ENCODE measurements at regions not wholly inside any gene's neighbourhood (a gene's known extent, or its start where the extent isn't known, plus 50 kb on each side); places are given as distances from the start of the nearest gene placed in this dataset.
A peak's percentile ranks its signal among the peaks of the same experiment; 100 is the strongest.
"Not testable (repeated sequence)": the region's sequence is repeated elsewhere in the genome, so short reads cannot be mapped to it uniquely, and the experiment has no call there.

DNA sequence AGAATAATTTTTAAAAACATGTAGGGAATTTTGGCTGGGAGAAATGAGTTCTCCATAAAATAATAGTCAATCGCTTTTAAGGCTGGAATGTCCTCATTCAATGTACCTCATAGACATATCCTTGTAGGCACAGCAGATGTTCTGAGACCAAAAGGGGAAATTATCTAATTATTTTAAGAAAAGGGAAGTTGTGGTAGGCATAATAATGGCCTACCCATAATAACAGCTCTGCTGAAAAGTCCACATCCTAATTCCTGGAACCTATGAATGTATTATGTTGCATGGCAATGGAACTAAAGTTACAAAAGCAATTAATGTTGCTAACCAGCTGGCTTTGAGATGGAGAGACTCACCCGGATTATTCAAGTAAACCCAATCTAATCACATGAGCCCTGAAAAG is 216.1 kb downstream of the TRIM36 start:
- DNase-seq (ENCODE audit: low read depth): no peak

DNA sequence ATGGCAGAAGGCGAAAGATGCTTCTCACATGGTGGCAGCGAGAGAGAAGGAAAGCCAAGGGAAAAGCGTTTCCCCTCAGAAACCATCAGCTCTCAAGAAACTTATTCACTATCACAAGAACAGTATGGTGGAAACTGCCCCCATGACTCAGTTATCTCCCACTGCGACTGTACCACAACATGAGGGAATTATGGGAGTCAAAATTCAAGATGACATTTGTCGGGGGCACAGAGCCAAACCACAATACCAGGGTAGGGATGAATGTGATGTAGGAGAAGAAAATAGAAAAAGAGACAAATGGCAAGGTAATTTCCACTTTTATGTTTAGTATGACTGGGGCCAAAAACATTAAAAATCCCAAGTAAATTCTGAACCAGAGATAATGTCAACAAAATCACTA is 216.8 kb downstream of the TRIM36 start:
- DNase-seq (ENCODE audit: low read depth): no peak

DNA sequence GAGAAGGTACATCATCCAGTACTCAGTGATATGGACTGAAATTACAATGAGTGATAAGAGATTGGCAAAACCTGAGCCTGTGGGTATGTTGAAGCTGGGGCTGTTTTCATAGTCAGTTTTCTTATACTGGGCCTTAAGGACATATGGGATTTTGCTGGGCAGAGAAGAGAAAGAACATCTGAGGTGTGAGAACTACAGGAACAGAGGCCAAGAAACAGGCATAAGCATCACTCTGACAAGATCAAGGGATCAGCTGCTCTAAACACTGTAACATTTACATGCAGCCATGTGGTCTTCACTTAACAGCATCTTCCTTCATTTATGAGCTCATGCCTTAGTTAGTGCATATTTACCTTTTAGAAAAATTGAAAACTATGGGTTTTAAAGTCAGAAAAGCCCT is 220.0 kb downstream of the TRIM36 start:
- no peak for DNase-seq (ENCODE audit: low read depth)

DNA sequence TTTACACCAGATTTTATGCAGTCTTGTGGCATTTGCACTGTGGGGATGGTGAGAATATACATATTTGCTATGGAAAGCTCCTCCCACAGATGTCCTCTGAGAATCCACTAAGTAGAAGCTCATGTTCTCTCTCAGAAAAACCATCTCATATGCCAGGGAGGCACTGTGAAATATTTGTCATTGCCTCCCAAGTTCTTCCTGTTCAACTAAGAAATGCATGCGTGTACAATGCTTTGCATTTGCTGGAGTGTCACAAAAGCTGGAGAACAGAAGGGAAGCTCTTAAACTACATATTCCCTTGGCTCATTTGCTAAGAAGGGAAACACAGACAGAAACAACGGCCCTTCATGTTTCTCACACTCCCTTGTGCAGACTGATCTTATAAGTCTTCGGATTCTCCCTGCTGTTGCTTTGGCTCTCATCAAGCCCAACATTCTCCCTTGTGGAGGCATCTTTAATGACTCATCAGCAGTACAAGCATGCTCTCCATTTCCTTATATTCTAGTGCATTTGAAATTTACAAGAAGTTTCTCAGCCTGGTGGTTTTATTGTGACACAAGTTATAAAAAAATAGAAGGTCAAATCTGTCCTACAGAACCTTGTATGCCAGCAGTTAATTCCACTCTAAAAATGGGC is 220.6 kb downstream of the TRIM36 start:
- no peak for DNase-seq (ENCODE audit: low read depth)

DNA sequence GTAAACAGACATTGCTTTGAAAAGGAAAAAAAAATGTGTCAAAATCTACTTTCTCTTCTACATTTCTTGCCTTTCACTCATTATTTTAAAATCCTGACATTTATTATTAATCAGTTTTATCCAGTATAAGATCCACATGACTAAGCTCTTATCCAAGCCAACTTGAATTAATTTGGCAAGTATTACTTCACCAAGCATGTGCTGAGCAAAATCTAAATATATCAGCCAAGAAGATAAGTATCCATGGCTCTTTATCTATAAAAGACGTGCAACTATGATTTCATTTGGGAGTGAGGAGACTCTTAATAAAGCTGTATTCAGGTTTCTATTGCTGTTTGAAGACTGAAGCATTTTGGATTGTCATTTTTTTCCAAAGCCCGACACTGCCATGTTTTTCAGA is 221.3 kb downstream of the TRIM36 start:
- DNase-seq (ENCODE audit: low read depth): no peak

DNA sequence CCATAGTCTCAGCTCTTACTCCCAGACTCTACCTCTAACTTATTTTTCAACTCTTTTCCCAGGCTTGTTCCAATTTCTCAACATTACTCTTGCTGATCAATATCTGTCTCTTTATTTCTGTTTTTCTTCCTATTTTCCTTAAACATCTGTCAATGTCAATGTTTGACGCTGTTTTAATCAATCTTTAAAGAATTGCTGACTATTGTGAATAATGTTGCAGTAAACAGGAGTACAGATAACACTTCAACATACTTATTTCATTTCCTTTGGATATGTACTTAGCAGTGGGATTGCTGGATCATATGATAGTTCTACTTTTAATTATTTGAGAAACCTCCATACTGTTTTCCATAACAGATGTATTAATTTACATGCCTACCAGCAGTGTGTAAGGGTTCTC is 229.0 kb downstream of the TRIM36 start:
- no peak for DNase-seq (ENCODE audit: low read depth)

DNA sequence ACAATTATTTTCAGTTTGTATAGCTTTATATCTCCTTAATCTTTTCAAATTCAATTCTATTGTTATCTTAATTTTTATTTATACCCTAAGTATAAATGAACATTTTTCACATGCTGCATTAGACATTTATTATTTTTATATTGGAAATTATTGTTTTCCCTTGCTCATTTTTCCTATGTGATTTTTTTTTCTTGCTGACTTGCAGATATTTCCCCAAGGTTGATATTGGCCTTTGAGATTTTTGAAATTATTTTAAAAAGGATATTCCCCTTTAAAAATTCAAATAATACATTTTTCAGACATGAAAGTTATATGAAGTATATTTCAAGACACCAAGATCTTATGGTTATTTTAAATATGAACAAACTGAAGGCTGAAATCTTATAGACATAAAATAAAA is 234.2 kb downstream of the TRIM36 start:
- DNase-seq (ENCODE audit: low read depth): no peak

DNA sequence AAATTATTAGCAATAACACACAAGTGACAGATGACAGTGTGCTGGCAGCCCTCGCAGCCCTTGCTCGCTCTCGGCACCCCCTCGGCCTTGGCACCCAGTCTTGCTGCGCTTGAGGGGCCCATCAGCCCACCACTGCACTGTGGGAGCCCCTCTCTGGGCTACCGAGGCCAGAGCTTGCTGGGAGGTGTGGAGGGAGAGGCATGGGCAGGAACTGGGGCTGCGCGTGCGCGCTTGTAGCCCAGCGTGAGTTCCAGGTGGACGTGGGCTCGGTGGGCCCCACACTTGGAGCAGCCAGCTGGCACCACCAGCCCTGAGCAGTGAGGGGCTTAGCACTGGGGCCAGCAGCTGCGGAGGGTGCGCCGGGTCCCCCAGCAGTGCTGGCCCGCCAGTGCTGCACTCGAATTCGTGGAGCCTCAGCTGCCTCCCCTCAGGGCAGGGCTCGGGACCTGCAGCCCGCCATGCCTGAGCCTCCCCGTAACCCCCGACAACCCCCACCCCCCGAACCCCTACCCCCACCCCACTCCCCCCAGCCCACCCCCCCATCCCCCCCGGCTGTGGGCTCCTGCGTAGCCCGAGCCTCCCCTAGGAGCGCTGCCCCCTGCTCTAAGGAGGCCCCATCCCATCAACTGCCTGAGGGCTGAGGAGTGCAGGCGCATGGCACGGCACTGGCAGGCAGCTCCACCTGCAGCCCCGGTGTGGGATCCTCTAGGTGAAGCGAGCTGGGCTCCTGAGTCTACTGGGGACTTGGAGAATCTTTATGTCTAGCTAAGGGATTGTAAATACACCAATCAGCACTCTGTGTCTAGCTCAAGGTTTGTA is 240.9 kb downstream of the TRIM36 start:
- DNase-seq (ENCODE audit: low read depth): no peak

DNA sequence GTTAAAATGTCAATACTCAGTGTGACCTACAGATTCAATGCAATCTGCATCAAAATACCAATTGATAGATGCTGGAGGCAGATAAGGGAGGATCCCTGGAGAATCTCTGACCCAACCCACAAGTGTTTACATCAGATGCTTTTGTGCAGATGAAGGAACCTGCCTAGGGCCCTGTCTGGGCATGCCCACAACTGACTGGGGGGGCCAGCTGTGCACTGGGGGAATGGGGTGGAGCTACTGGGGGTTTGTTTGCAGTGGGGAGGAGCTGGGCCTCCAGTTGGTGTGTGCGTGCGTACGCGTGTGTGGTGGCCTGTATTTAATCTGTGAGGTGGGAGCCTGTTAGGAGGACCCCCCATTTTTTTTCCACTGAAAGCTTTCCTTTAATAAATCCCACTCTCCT is 244.9 kb downstream of the TRIM36 start:
- DNase-seq (ENCODE audit: low read depth): no peak

DNA sequence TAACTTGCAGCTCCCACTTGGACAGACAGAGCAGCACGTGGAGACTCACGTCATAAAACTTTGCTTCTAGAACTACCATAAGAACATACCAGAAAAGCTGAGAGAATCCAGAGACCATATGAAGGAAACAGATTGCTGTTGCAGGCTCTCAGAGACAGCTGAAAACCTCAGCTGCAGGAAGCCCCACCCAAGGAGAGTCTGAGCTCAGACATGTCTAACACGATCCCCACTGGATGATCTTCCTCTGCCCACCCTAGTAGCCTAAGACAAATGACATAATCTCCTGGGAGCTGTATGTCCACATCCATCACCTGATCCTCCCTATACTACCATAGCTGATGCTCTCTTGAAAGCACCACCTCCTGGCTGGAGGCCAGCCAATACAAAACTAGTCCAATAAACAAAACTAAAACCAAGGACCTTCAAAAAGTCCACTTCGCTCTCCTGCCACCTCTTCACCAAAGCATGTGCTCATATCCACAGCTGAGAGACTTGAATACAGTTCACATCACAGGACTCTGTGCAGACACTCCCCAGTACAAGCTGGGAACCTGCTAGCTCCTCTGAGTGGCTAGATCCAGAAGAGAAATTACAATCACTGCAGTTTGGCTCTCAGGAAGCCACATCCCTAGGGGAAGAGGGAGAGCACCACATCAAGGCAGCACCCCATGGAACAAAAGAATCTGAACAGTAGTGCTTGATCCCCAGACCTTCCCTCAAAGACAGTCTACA is 257.4 kb downstream of the TRIM36 start:
- DNase-seq (ENCODE audit: low read depth): no peak

DNA sequence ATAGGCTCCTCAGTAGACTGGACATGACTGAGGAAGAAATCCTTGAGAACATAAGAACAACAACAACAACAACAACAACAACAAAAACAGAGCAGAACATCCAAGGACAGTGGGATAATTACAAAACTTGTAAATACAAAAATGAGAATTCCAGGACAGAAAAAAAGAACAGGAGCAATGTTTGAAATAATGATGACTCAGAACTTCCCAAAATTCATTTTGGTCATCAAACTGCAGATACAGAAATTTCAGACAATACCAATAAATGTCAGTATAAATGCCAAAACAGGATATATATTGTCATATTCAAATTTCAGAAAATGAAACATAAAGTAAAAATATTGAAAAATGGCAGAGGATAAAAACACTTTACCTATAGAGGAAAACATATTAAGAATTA is 259.0 kb downstream of the TRIM36 start:
- no peak for DNase-seq (ENCODE audit: low read depth)

DNA sequence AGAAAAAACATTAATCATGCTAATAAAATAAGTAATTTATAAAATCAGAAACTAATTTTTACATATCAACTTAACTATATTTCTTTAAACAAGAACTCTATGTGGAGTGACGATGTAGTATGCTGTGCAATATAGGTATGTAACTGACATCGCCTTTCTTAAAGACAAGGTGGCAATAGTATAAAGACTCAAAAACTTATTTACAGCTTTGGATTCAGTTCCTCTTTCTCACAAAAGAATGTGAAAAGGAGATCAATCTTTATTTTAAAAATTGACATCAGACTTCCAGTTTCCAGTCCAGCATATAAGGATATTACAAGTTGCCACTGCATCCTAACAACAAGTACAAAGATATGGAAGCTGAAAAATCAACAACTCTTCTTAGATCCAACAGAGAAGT is 260.3 kb downstream of the TRIM36 start:
- DNase-seq (ENCODE audit: low read depth): no peak

DNA sequence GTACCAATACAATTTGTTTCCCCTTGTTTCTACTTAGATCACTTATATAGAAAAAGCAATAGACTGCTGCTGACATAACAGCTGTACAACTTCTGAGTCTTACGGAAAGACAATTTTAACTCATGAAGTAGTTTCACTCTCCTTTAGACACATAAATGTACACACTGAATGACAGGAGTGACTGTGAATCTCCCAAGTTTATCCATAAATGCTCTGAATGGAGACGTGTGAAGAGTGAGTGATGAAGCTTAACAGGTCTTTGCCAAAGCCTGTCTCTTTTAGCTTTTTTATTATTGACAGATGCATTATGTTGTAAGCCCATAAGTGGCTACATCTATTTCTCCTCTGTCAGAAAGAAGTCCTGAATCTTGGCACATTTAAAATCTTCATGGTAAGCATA is 265.9 kb downstream of the TRIM36 start:
- DNase-seq (ENCODE audit: low read depth): no peak

DNA sequence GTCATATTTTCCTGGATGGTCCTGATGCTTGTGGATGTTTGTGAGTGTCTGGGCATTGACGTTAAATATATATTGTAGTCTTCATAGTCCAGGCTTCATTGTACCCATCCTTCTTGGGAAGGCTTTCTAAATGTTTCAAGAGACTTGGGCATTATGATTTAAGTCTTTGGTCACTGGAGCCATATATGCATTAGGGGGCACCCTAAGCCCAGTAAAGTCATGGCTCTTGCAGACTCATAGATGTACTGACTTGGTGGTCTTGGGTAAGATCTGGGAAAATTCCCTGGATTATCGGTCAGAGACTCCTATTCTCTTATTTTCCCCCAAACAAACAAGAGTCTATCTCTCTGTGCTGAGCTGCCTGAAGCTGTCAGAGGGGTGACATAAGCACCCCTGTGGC is 271.1 kb downstream of the TRIM36 start:
- no peak for DNase-seq (ENCODE audit: low read depth)

DNA sequence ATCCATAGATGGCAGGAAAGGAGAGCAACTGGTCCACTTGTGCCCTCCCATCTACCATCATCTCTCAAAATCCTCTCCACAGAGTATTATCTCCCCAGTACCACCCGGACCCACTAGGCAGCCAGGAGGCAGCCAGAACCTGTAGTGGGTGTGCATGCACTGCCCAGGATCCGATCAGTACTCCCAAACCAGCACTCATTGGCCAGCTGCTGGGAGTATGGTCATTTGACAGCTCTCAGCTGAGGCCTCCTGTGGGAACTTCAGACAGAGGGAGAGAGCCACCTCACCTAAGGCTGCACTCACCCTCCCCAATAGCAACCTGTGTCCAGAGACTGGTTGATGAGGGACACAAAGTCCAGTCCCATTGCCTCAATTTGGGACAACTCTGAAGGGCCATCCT is 286.0 kb downstream of the TRIM36 start:
- DNase-seq (ENCODE audit: low read depth): no peak

DNA sequence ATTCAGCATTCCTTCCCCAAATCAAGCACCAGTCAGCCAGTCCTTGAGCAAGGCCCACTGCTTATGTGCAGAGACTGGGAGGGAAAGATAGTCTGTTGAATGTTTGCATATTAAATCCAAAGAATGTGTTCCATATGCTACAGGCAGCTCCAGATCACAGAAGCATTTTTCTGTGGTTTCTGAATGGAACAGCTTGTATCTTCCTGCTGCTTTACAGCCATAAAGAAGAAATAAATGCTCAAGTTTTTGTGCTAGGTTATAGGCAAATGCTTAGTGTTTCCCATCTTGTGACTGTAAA is 310.3 kb downstream of the TRIM36 start:
- DNase-seq (ENCODE audit: low read depth): no peak

DNA sequence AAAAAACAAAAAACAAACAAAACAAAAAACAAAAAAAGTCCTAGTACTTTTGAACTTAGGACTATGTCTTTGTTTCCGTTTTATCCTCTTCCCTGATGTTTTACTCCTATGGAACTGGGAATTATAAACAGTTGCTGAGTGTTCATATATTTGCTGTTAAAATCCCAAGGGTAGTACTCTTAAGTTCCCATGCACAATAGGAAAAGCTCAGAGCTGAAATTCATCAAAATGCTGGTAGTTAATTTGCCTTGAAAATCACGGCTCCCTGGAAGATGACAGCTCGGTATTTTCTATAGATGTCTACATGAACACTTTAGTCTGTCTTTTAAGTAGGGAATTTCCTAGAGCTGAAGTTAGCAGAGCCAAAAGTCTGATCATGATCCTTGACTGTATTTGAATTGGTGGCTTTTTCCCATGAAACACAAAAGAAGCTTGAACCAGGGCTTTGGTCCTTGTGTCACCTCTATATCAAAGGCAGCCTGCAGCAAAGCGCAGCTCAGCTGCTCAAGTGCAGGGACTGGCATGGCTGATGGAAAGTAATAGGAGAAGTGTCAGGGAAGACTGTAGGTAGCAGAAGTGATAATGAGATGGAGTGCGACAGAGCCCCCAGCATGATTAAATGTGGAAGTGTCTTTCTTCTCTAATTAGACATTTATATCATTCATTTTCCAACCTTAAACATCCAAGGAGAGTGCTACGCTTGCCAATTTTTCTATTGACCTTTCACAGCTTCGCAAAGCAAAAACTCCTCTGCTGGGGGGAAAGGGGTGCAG is 310.9 kb downstream of the TRIM36 start:
- DNase-seq (ENCODE audit: low read depth): no peak

DNA sequence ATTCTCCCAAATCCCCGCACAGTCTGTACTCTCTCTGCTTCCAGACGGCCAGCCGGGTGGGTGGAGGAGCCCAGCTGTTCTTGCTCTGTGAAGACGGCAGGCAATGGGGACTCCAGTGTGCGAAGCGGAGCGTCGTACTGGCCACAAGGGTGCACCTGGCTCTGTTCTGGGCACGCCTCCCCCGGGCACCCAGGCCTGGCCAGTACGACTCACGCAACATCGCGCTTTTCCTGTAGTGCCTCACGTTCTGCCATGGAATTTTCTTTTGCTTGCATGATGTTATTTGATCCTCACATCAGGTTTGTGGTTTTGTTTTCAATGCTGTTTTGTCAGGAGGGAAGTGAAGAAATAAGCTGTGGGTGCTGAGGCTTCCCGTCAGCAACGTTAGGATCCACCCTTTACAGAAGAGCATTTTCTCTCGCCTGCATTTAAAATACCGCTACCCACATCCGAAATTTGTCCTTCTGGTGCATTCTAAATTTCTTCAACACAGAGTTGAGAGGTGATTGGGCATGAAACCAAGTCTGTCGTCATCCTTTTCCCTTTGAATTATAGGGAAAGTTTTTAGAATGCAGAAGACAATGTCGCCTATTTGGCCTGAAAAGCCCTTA is 311.7 kb downstream of the TRIM36 start:
- DNase-seq (ENCODE audit: low read depth): peak; percentile 1

DNA sequence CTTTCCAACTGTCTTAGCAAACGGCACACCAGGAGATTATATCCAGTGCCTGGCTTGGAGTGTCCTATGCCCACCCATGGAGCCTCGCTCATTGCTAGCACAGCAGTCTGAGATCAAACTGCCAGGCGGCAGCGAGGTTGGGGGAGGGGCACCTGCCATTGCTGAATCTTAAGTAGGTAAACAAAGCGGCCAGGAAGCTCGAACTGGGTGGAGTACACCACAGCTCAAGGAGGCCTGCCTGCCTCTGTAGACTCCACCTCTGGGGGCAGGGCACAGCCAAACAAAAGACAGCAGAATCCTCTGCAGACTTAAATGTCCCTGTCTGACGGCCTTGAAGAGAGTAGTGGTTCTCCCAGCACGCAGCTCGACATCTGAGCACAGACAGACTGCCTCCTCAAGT is 325.0 kb downstream of the TRIM36 start:
- not testable (repeated sequence) for DNase-seq (ENCODE audit: low read depth)

DNA sequence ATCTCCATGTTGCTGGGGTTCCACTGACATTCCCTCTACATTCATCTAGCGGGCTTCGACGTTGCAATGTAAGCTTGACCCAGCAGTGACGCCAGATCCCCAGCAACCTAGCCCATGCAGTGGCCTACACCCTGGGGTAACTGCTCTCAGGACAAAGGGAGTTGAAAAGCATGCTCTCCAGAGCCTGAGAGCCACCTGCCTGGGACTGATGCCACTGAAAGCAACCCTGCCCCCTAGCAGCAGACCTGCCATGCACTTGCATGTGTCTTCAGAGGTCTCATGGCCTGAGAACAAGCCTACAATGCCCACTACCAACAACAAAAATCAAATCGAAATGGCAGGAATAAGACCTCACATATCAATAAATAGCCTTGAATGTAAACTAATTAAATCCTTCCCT is 330.3 kb downstream of the TRIM36 start:
- no peak for DNase-seq (ENCODE audit: low read depth)

DNA sequence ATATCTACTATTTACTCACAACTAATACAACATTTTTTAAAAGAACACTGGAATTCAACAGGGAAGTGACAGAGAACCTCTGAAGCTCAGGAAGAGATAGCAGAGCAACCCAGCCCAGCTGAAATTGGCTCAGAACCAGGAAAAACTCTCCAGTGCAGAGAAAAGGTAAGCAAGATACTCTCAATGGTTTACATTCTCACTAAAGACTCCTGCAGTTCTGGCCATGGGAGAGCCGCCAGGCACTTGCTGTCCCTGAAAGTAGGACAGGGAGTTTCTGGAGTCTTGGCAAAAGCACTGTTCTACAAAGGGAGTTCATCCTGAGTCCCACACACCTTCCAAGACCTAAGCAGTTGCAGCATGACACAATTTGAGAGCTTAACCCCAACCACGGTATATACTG is 330.8 kb downstream of the TRIM36 start:
- DNase-seq (ENCODE audit: low read depth): no peak

DNA sequence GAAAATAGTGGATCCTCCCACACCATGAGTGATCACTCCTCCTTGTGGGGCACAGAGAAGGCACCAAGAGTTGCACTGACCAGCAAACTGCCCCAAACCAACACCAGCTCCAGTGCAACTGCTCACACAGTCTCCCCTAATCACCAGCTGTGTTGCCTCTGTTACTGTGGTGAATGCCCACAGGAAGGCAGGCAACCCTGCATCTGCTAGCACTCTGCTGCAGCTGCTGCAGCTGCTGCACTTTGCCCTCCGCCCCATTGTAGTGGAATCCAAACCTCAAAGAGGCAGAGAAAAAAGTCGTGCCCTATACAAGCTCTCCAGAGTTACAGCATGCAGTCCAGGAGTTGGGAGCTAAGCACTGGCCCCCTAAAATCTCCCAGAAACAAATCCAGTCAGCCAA is 339.6 kb downstream of the TRIM36 start:
- no peak for DNase-seq (ENCODE audit: low read depth)

Measured in LHCN-M2 (cell line).